ENCODE measurements at regions not wholly inside any gene's neighbourhood (a gene's known extent, or its start where the extent isn't known, plus 50 kb on each side); places are given as distances from the start of the nearest gene placed in this dataset.

DNA sequence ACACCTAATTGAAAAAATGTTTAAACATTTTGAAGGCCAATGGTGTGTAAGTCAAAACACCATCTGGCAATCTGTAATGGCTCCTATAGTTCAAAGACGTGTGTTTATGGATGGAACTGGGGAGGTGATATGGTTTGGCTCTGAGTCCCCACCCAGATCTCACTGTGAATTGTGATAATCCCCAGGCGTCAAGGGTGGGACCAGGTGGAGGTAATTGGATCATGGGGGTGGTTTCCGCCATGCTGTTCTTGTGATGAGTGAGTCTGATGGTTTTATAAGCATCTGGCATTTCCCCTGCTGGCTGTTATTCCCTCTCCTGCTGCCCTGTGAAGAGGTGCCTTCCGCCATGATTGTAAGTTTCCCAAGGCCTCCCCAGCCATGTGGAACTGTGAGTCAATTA is 52.2 kb downstream of the ADRA2C start:
- TF ChIP-seq TAF1 (IDR thresholded peaks at IDR 0.05; ENCODE audit: borderline replicate concordance, insufficient read depth, low read length): no peak
- no peak for TF ChIP-seq SIN3A (IDR thresholded peaks at IDR 0.05; ENCODE audit: borderline replicate concordance, insufficient read depth, low read length)
- TF ChIP-seq, protein P1, sequence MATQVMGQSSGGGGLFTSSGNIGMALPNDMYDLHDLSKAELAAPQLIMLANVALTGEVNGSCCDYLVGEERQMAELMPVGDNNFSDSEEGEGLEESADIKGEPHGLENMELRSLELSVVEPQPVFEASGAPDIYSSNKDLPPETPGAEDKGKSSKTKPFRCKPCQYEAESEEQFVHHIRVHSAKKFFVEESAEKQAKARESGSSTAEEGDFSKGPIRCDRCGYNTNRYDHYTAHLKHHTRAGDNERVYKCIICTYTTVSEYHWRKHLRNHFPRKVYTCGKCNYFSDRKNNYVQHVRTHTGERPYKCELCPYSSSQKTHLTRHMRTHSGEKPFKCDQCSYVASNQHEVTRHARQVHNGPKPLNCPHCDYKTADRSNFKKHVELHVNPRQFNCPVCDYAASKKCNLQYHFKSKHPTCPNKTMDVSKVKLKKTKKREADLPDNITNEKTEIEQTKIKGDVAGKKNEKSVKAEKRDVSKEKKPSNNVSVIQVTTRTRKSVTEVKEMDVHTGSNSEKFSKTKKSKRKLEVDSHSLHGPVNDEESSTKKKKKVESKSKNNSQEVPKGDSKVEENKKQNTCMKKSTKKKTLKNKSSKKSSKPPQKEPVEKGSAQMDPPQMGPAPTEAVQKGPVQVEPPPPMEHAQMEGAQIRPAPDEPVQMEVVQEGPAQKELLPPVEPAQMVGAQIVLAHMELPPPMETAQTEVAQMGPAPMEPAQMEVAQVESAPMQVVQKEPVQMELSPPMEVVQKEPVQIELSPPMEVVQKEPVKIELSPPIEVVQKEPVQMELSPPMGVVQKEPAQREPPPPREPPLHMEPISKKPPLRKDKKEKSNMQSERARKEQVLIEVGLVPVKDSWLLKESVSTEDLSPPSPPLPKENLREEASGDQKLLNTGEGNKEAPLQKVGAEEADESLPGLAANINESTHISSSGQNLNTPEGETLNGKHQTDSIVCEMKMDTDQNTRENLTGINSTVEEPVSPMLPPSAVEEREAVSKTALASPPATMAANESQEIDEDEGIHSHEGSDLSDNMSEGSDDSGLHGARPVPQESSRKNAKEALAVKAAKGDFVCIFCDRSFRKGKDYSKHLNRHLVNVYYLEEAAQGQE (IDR thresholded peaks at IDR 0.05; ENCODE audit: insufficient read depth in 1 of 2, low read depth in 2 of 2, low read length in 2 of 2): no peak
- TF ChIP-seq FOXP2 (optimal IDR thresholded peaks at IDR 0.05; ENCODE audit: borderline replicate concordance, extremely low read depth, extremely low read length, insufficient read depth): no peak
- TF ChIP-seq POLR2AphosphoS5 (IDR thresholded peaks at IDR 0.05; ENCODE audit: low read depth, low read length): no peak

DNA sequence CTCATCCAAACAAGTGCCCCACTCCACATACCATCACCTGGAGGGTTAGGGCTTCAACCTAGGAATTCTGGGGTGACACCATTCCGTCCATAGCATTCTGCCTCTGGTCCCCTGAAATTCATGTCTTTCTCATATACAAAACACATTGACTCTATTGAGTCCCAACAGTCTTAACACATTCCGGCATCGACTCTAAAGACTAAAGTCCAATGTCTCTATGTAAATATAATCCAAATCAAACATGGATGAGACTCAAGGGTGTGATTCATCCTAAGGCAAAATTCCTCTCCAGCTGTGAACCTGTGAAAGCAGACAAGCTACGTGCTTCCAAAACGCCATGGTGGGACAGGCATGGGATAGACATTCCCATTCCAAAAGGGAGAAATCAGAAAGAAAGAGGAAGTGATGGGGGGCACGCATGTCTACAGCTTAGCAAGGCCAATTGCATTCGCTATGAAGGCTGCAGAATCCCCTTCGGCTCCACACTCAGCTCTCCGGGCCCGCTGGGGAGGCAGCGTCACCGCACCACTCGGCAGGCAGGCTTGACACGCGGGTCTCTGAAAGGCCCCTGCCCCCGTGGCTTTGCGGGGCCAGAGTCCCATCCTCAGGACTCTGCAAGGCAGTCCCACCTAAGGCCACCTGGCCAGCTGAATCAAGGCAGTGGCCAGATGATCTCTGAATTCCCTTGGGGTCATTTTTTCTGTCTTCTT is 53.2 kb downstream of the ADRA2C start:
- TF ChIP-seq, protein P1 (IDR thresholded peaks at IDR 0.05; ENCODE audit: insufficient read depth in 1 of 2, low read depth in 2 of 2, low read length in 2 of 2): no peak

DNA sequence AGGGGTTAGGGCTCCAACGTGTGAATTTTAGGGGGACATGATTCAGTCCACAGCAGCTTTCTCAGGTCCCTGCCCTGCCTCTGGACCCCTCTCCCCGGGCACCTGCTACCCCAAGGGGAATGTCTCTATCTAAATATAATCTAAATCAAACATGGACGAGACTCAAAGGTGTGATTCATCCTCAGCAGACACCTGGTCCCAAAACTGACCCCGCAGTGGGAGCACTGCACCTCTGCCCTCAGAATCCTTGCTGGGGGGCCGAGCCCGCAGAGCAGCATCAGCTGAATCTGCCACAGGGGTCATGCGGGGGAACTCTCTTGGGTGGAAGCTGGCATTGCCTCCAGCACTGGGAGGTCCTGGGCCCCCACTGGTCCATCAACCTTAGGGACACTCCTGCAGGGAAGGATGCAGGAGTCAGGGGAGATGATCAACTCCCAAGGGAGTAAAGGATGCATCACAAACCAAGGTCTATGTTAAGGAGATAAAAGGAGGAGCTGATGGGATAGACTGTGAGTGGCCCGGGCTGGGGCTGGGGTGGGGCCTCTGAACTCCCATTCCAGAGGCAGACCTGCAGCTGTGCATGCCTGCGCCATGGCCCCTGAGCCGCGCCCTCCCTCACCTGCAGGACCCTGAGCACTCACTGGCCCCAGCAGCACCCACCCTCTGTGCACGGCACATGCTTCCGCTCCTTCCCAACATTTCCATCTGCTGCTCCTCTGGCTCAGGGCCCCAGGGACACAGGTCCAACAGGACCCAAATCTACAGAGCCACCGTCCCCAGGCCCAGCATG is 54.0 kb downstream of the ADRA2C start:
- no peak for TF ChIP-seq TAF1 (IDR thresholded peaks at IDR 0.05; ENCODE audit: borderline replicate concordance, insufficient read depth, low read length)
- no peak for TF ChIP-seq POLR2AphosphoS5 (IDR thresholded peaks at IDR 0.05; ENCODE audit: low read depth, low read length)
- no peak for TF ChIP-seq SIN3A (IDR thresholded peaks at IDR 0.05; ENCODE audit: borderline replicate concordance, insufficient read depth, low read length)
- no peak for TF ChIP-seq FOXP2 (optimal IDR thresholded peaks at IDR 0.05; ENCODE audit: borderline replicate concordance, extremely low read depth, extremely low read length, insufficient read depth)
- TF ChIP-seq, protein P1 (IDR thresholded peaks at IDR 0.05; ENCODE audit: insufficient read depth in 1 of 2, low read depth in 2 of 2, low read length in 2 of 2): no peak

DNA sequence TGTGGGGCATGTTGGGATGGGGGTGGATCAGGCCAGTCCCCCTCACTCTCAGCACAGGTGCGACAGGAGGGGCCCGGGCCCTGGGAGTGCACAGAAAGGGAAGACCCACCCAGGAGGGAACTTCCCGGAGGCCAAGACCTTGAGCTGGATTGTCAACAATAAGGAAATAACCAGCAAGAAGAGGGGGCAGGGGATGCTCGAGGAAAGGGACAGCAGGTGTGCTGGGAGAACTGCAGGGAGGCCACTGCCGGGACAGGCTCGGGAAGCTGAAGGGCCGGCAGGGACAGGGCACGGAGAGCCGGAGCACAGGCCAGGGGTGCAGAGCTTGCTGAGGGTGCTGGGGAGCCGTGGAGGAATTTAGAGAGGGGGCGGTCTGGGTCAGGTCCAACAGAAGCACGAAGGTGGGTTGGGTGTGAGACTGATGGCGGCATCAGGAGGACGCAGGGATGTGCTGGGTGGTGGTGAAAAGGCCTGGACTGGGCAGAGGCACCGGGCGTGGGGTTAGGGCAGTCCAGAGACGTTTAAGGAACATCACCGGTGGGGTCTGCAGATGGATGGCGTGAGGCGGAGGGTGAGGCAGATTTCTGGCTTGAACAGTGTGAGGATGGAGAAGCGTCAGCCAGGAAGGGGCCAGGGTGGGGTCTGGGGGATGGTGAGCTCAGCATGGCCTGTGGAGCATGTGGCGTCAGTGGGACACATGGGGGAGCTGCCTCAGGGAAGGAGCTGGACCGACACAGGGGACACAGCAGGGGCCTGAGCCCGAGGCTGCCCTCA is 54.8 kb downstream of the ADRA2C start:
- TF ChIP-seq POLR2AphosphoS5 (IDR thresholded peaks at IDR 0.05; ENCODE audit: low read depth, low read length): no peak
- TF ChIP-seq, protein P1 (IDR thresholded peaks at IDR 0.05; ENCODE audit: insufficient read depth in 1 of 2, low read depth in 2 of 2, low read length in 2 of 2): no peak
- no peak for TF ChIP-seq TAF1 (IDR thresholded peaks at IDR 0.05; ENCODE audit: borderline replicate concordance, insufficient read depth, low read length)
- TF ChIP-seq FOXP2 (optimal IDR thresholded peaks at IDR 0.05; ENCODE audit: borderline replicate concordance, extremely low read depth, extremely low read length, insufficient read depth): no peak
- TF ChIP-seq SIN3A (IDR thresholded peaks at IDR 0.05; ENCODE audit: borderline replicate concordance, insufficient read depth, low read length): no peak

Data from PFSK-1 (cell line).